ENCODE measurements at regions not wholly inside any gene's neighbourhood (a gene's known extent, or its start where the extent isn't known, plus 50 kb on each side); places are given as distances from the start of the nearest gene placed in this dataset.

GRCh38 chr2:67652679-67653078 is 255.5 kb downstream of the ETAA1 start:
- no peak for TF ChIP-seq CTCF (conservative IDR thresholded peaks at IDR 0.05; ENCODE audit: low read depth in 2 of 2)
- TF ChIP-seq EZH2phosphoT487 (IDR thresholded peaks at IDR 0.05; ENCODE audit: unreplicated experiment): no peak
- TF ChIP-seq EZH2 (IDR thresholded peaks at IDR 0.05; ENCODE audit: low read depth, unreplicated experiment): no peak
- TF ChIP-seq POLR2AphosphoS5 (IDR thresholded peaks at IDR 0.05; ENCODE audit: low read depth): no peak
- no peak for TF ChIP-seq CREB1 (CRISPR knock-in tag; IDR thresholded peaks at IDR 0.05; ENCODE audit: low read depth)
- no peak for TF ChIP-seq ZNF114 (CRISPR knock-in tag; IDR thresholded peaks at IDR 0.05)
- no peak for TF ChIP-seq STAT1 (IDR thresholded peaks at IDR 0.05; ENCODE audit: unreplicated experiment)
- no peak for TF ChIP-seq ZNF331 (CRISPR knock-in tag; IDR thresholded peaks at IDR 0.05; ENCODE audit: low read depth)
- TF ChIP-seq, protein P1, sequence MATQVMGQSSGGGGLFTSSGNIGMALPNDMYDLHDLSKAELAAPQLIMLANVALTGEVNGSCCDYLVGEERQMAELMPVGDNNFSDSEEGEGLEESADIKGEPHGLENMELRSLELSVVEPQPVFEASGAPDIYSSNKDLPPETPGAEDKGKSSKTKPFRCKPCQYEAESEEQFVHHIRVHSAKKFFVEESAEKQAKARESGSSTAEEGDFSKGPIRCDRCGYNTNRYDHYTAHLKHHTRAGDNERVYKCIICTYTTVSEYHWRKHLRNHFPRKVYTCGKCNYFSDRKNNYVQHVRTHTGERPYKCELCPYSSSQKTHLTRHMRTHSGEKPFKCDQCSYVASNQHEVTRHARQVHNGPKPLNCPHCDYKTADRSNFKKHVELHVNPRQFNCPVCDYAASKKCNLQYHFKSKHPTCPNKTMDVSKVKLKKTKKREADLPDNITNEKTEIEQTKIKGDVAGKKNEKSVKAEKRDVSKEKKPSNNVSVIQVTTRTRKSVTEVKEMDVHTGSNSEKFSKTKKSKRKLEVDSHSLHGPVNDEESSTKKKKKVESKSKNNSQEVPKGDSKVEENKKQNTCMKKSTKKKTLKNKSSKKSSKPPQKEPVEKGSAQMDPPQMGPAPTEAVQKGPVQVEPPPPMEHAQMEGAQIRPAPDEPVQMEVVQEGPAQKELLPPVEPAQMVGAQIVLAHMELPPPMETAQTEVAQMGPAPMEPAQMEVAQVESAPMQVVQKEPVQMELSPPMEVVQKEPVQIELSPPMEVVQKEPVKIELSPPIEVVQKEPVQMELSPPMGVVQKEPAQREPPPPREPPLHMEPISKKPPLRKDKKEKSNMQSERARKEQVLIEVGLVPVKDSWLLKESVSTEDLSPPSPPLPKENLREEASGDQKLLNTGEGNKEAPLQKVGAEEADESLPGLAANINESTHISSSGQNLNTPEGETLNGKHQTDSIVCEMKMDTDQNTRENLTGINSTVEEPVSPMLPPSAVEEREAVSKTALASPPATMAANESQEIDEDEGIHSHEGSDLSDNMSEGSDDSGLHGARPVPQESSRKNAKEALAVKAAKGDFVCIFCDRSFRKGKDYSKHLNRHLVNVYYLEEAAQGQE (IDR thresholded peaks at IDR 0.05; ENCODE audit: unreplicated experiment): no peak
